Lower leg skin (tissue), 4 donors: ENCODE measurements at regions not wholly inside any gene's neighbourhood (a gene's known extent, or its start where the extent isn't known, plus 50 kb on each side); places are given as distances from the start of the nearest gene placed in this dataset.

Experiments used
- DNase-seq, 2 donors: peaks; one replicate each; pipeline ENCODE4 v3.0.0-alpha.2; 2019; ENCODE audit warnings: low spot score in 2 of 2
- H3K4me3 ChIP-seq: fragments of 200-600 bp; sonication (generic); 2 replicates; pipeline ENCODE4 v1.5.1; 2017; ENCODE audit warnings: mild to moderate bottlenecking, low read depth; ENCODE audit not compliant: poor library complexity, severe bottlenecking
- POLR2A ChIP-seq, 2 donors: fragments of 450-650 bp; IDR thresholded peaks; one replicate each; pipeline ENCODE4 v1.6.1; 2016 to 2017; ENCODE audit warnings: antibody characterized with exemption in 2 of 2, mild to moderate bottlenecking in 1 of 2, moderate library complexity in 1 of 2
- whole genome bisulfite sequencing, 2 donors: methylation state at CpG; one replicate each; pipeline ENCODE4 v1.1.5; 2018; 5-methylcytosine and 5-hydroxymethylcytosine counted together
- intact Hi-C: fragments of 100-400 bp; cut with DNase I; formaldehyde crosslinking; loops from one replicate; pipeline ENCODE4 v1.15.0; 2023; ENCODE audit warnings: low total_unique reads
- TF ChIP-seq, protein P1 (sequence below), 3 donors: fragments of 450-650 bp; IDR thresholded peaks; one replicate each; pipeline ENCODE4 v1.5.1; 2016; ENCODE audit warnings: antibody characterized with exemption in 3 of 3, mild to moderate bottlenecking in 3 of 3, moderate library complexity in 2 of 3

GRCh38 chr13:87080100-87080779, 590.9 kb upstream of the SLITRK5 start:
- intact Hi-C loops = no loop called here
- H3K4me3 ChIP-seq = no peak overlapping the region
- 93 to 94% methylated on average over 20 to 21 of the region's 27 CpGs for WGBS, 2 donors
- no peak for DNase-seq
- TF ChIP-seq POLR2A (IDR thresholded peaks at IDR 0.05) = no peak
- TF ChIP-seq, protein P1, sequence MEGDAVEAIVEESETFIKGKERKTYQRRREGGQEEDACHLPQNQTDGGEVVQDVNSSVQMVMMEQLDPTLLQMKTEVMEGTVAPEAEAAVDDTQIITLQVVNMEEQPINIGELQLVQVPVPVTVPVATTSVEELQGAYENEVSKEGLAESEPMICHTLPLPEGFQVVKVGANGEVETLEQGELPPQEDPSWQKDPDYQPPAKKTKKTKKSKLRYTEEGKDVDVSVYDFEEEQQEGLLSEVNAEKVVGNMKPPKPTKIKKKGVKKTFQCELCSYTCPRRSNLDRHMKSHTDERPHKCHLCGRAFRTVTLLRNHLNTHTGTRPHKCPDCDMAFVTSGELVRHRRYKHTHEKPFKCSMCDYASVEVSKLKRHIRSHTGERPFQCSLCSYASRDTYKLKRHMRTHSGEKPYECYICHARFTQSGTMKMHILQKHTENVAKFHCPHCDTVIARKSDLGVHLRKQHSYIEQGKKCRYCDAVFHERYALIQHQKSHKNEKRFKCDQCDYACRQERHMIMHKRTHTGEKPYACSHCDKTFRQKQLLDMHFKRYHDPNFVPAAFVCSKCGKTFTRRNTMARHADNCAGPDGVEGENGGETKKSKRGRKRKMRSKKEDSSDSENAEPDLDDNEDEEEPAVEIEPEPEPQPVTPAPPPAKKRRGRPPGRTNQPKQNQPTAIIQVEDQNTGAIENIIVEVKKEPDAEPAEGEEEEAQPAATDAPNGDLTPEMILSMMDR (IDR thresholded peaks at IDR 0.05) = no peak

- intact Hi-C loops = no loop called here
- 89 to 91% methylated on average over 5 of the region's 5 CpGs for WGBS, 2 donors
- no peak overlapping the region for H3K4me3 ChIP-seq
- TF ChIP-seq, protein P1 (IDR thresholded peaks at IDR 0.05) = no peak
- TF ChIP-seq POLR2A (IDR thresholded peaks at IDR 0.05) = no peak
- DNase-seq = no peak
These were observed 587.0 kb upstream of the SLITRK5 start for GRCh38 chr13:87084192-87084591.

DNA sequence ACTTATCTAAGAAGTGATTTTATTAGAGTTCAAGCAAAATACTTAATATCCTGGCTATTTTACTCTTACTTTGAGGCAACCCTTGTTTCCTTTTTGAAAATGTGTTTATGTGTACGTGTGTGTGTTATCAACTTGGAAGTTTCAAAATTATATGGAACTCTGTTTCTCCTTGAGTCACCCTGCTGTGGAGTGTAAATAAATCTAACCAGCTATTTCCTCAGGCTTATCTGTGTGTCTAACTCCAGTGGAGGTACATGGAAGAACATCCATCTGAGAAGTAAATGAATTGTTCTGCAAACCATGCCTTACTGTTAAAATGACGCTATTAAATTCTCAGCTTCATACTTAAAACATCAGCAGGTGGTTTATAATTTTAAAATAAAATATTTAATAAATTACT, 583.4 kb upstream of the SLITRK5 start:
- 74 to 91% methylated on average over 2 of the region's 2 CpGs for WGBS, 2 donors
- DNase-seq = no peak
- no peak overlapping the region for H3K4me3 ChIP-seq
- intact Hi-C loops = no loop called here
- TF ChIP-seq, protein P1 (IDR thresholded peaks at IDR 0.05) = no peak
- no peak for TF ChIP-seq POLR2A (IDR thresholded peaks at IDR 0.05)

DNA sequence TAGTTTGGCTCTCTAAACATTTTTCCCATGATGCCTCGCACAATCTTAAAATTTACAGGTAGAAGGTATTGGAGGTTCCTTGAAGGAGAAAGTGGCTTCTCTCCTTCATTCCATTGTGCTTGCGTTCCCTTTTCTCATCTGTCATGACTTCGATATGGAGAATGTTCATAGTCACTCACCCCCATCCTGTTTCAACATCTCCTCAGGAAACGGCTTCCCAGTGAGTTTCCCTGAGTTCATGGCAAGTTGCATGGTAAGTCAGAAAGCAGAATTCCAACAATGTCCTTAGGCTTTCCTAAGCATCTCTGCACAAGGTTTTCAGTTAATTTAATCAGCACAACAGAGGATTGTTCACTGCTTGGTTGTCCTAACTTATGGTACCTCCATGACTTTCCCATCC, 581.8 kb upstream of the SLITRK5 start:
- WGBS, 2 donors = 88% methylated on average over 4 of the region's 4 CpGs

DNA sequence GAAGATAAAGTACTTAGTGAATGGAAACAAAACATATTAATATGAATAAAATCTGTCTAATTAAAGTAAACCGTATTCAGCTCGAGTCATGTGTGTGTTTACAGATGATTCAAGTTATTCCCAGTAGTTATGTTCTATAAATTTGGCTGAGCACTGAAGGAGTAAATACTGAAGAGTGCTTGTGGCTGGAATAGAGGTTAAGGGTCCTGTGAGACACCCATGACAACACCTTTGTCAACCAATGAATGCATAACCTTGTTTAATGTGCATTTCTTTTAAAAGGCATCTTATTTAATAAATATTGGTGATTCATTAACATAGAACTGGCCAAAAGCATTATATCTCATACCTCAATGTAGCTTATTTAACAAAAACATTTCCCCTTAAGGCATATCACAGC, 577.8 kb upstream of the SLITRK5 start:
- intact Hi-C loops = no loop called here
- WGBS, 2 donors = 79 to 83% methylated on average over 2 of the region's 2 CpGs
- TF ChIP-seq, protein P1 (IDR thresholded peaks at IDR 0.05) = no peak
- TF ChIP-seq POLR2A (IDR thresholded peaks at IDR 0.05) = no peak
- H3K4me3 ChIP-seq = no peak overlapping the region
- DNase-seq = no peak

More for the DNA sequence above, 581.8 kb upstream of the SLITRK5 start:
- no peak for DNase-seq
- H3K4me3 ChIP-seq = no peak overlapping the region
- TF ChIP-seq, protein P1 (IDR thresholded peaks at IDR 0.05) = no peak
- no peak for TF ChIP-seq POLR2A (IDR thresholded peaks at IDR 0.05)
- intact Hi-C loops = no loop called here

- DNase-seq = no peak
These were observed 576.5 kb upstream of the SLITRK5 start for GRCh38 chr13:87094646-87095045.

More at GRCh38 chr13:87094646-87095045, 576.5 kb upstream of the SLITRK5 start:
- no peak overlapping the region for H3K4me3 ChIP-seq
- WGBS, 2 donors = 12 to 17% methylated on average over 3 of the region's 3 CpGs
- intact Hi-C loops = no loop called here
- TF ChIP-seq POLR2A (IDR thresholded peaks at IDR 0.05) = no peak
- TF ChIP-seq, protein P1 (IDR thresholded peaks at IDR 0.05) = no peak
